ENCODE measurements at regions not wholly inside any gene's neighbourhood (a gene's known extent, or its start where the extent isn't known, plus 50 kb on each side); places are given as distances from the start of the nearest gene placed in this dataset.

DNA sequence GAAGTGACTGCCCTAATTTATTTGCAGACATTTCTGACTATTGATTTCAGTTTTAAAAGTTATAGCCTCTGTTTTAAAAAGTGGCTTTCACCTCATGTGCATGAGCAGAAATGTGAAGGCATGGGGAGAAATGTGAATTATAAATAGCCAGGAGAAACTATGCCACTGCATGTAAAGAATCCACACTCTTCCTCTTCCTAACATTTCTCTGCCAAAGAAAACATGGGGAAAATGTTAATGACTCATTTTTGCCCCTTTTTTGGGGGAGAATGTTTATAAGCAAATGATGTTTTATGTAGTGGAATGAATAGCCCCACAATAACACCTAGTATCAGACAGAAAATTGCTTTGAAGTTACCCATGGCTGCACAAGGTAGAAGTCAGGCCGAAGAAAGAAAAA lies 249.0 kb upstream of the TANK start:
- Histone ChIP-seq H3F3A (ENCODE audit: insufficient read depth, low read length) (no peaks in the 10 kb centered on the region), H3K4me1 (ENCODE audit: insufficient read depth, low read length, severe bottlenecking) (no peaks in the 10 kb centered on the region), H3K9ac (ENCODE audit: low read length) (no peak overlapping the region), H3K4me3 (ENCODE audit: low read depth, low read length, poor library complexity, severe bottlenecking) (no peak overlapping the region), H3K27ac (ENCODE audit: low read depth, low read length, poor library complexity, severe bottlenecking) (no peak overlapping the region), H2AFZ (ENCODE audit: low read length) (no peak overlapping the region), H3K4me2 (ENCODE audit: low read length) (no peak overlapping the region), H3K36me3 (ENCODE audit: insufficient read depth, low read length) (no peaks in the 10 kb centered on the region), H4K20me1 (ENCODE audit: insufficient read depth, low read length) (no peaks in the 10 kb centered on the region), H3K9me3 (ENCODE audit: low read length) (no peaks in the 10 kb centered on the region), H3K79me2 (ENCODE audit: insufficient read depth, low read length) (no peaks in the 10 kb centered on the region), H3K27me3 (ENCODE audit: insufficient read depth, low read length) (no peaks in the 10 kb centered on the region), H3K9me2 (ENCODE audit: low read depth, low read length) (no peaks in the 10 kb centered on the region)
- TF ChIP-seq, protein P1, sequence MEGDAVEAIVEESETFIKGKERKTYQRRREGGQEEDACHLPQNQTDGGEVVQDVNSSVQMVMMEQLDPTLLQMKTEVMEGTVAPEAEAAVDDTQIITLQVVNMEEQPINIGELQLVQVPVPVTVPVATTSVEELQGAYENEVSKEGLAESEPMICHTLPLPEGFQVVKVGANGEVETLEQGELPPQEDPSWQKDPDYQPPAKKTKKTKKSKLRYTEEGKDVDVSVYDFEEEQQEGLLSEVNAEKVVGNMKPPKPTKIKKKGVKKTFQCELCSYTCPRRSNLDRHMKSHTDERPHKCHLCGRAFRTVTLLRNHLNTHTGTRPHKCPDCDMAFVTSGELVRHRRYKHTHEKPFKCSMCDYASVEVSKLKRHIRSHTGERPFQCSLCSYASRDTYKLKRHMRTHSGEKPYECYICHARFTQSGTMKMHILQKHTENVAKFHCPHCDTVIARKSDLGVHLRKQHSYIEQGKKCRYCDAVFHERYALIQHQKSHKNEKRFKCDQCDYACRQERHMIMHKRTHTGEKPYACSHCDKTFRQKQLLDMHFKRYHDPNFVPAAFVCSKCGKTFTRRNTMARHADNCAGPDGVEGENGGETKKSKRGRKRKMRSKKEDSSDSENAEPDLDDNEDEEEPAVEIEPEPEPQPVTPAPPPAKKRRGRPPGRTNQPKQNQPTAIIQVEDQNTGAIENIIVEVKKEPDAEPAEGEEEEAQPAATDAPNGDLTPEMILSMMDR (IDR thresholded peaks at IDR 0.05; ENCODE audit: low read length), result no peak
- no peak for TF ChIP-seq EZH2 (IDR thresholded peaks at IDR 0.05; ENCODE audit: borderline replicate concordance, low read length)

DNA sequence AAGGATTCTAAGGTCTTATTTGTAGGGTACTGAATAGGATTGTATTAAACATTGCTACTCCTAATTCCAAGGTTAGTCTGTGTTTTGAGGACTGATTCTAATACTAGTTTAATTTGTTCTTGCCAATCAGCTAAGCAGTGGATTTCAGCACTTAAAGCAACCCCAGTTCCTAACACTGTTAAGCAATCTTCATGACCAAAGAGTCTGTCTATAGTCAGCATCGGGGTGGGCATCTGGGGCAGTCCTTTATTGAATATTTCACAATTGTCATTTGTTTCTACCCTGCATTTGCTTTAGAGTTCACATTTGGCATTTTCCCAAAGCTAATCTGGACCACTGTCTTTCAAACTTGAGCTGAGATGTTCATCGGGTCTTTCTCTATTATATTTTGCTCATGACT lies 248.0 kb upstream of the TANK start:
- no peak for TF ChIP-seq EZH2 (IDR thresholded peaks at IDR 0.05; ENCODE audit: borderline replicate concordance, low read length)
- TF ChIP-seq, protein P1 (IDR thresholded peaks at IDR 0.05; ENCODE audit: low read length), result no peak
- Histone ChIP-seq H3K27ac (ENCODE audit: low read depth, low read length, poor library complexity, severe bottlenecking) (no peak overlapping the region), H3K4me1 (ENCODE audit: insufficient read depth, low read length, severe bottlenecking) (no peaks in the 10 kb centered on the region), H3K4me3 (ENCODE audit: low read depth, low read length, poor library complexity, severe bottlenecking) (no peak overlapping the region), H3K4me2 (ENCODE audit: low read length) (no peak overlapping the region), H3K9me2 (ENCODE audit: low read depth, low read length) (no peaks in the 10 kb centered on the region), H2AFZ (ENCODE audit: low read length) (no peak overlapping the region), H3K36me3 (ENCODE audit: insufficient read depth, low read length) (no peaks in the 10 kb centered on the region), H3K9ac (ENCODE audit: low read length) (no peak overlapping the region), H3K79me2 (ENCODE audit: insufficient read depth, low read length) (no peaks in the 10 kb centered on the region), H3F3A (ENCODE audit: insufficient read depth, low read length) (no peaks in the 10 kb centered on the region), H3K9me3 (ENCODE audit: low read length) (no peaks in the 10 kb centered on the region), H3K27me3 (ENCODE audit: insufficient read depth, low read length) (no peaks in the 10 kb centered on the region), H4K20me1 (ENCODE audit: insufficient read depth, low read length) (no peaks in the 10 kb centered on the region)

DNA sequence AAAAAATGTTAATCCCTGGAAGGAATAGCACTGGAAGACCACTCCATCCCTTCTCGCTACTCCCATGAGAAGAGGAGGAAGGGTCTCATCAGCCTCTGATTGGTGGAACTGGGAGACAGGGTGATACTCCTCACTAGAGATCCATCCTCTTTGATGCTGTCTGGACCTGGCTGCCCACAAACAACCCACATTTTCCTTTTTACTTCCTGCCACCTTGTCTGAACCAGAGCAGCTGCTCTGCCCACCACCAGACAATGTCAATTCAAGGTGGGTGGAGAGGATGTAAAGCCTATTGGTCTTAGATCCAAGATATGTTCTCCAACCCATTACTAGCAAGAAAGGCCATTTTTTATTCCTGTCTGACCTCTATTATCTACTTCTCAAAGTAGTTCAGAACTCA lies 246.9 kb upstream of the TANK start:
- H3K79me2 ChIP-seq (ENCODE audit: insufficient read depth, low read length), result no peaks in the 10 kb centered on the region
- TF ChIP-seq, protein P1 (IDR thresholded peaks at IDR 0.05; ENCODE audit: low read length), result no peak
- TF ChIP-seq EZH2 (IDR thresholded peaks at IDR 0.05; ENCODE audit: borderline replicate concordance, low read length), result no peak
- no peak overlapping the region for H3K4me2 ChIP-seq (ENCODE audit: low read length)
- no peaks in the 10 kb centered on the region for H3K36me3 ChIP-seq (ENCODE audit: insufficient read depth, low read length)
- H3K4me3 ChIP-seq (ENCODE audit: low read depth, low read length, poor library complexity, severe bottlenecking), result no peak overlapping the region
- H3K9me3 ChIP-seq (ENCODE audit: low read length), result no peaks in the 10 kb centered on the region
- no peaks in the 10 kb centered on the region for H3F3A ChIP-seq (ENCODE audit: insufficient read depth, low read length)
- no peaks in the 10 kb centered on the region for H3K4me1 ChIP-seq (ENCODE audit: insufficient read depth, low read length, severe bottlenecking)
- H4K20me1 ChIP-seq (ENCODE audit: insufficient read depth, low read length), result no peaks in the 10 kb centered on the region
- no peak overlapping the region for H3K9ac ChIP-seq (ENCODE audit: low read length)
- H3K27ac ChIP-seq (ENCODE audit: low read depth, low read length, poor library complexity, severe bottlenecking), result no peak overlapping the region
- no peaks in the 10 kb centered on the region for H3K27me3 ChIP-seq (ENCODE audit: insufficient read depth, low read length)
- H2AFZ ChIP-seq (ENCODE audit: low read length), result no peak overlapping the region
- H3K9me2 ChIP-seq (ENCODE audit: low read depth, low read length), result no peaks in the 10 kb centered on the region
